HG02759 (cell line): ENCODE measurements at regions not wholly inside any gene's neighbourhood (a gene's known extent, or its start where the extent isn't known, plus 50 kb on each side); places are given as distances from the start of the nearest gene placed in this dataset.

ENCODE experiments used
- ATAC-seq: cut with Tn5 transposase; IDR thresholded peaks from one replicate; pipeline ENCODE4 v1.9.1; 2021; ENCODE audit warnings: mild to moderate bottlenecking, moderate library complexity; ENCODE audit not compliant: unreplicated experiment

DNA sequence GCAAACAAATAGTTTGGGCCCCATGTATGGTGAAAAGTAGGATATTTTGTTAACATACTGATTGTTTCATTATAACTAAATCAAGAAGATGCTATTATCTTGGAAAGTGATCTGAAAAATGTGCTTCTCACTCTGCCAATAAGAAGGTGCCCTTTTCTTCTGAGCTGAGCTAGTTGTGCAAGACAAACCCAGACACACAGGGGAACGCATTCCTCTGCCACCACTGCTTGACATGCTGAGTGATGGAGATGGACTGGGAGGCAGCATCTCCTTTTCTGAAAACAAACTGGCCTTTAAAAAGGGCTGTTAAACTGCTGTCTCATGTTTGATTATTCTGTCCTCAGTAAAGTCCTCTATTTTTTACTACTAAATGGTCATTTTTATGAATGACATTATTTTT is 1989.9 kb upstream of the CELF4 start:
- ATAC-seq, result no peak

GRCh38 chr18:39550701-39551100 is 1985.1 kb upstream of the CELF4 start:
- no peak for ATAC-seq

GRCh38 chr18:39549144-39549543 is 1983.5 kb upstream of the CELF4 start:
- no peak for ATAC-seq

DNA sequence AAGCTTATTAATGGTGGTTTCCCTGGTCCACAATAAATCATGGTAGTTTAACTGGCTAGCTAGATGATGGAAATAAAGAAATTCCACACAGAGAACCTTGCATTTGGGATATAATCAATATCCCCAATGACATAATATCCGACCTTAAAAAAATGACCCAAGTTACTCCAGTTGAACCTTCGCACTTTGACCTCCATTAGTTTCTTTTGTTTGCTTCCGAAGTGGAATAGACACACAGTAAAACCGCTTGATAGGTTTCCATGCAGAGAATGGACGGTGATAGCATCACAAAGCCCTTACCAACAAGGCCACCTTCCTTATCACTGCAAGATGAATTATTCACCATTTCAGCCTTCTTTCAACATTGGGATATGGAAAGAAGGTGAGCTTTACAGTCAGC is 1966.1 kb upstream of the CELF4 start:
- no peak for ATAC-seq

DNA sequence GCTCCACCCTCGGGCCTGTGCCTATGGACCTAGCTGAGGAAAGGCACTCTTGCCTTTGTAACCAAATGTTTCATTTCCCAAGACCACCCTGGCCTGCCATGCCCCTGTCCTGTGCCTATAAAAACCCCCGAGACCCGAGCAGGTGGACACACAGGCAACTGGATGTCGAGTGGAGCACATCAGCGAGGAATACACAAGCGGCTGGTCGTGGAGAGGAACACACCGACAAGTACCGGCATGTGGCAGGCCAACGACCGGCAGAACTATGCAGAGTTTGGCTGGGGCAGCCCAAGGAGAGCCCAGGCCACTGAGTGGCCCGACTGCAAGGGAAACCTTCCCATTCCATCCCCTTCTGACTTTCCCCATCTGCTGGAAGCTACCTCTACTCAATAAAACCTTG is 1963.8 kb upstream of the CELF4 start:
- no peak for ATAC-seq

DNA sequence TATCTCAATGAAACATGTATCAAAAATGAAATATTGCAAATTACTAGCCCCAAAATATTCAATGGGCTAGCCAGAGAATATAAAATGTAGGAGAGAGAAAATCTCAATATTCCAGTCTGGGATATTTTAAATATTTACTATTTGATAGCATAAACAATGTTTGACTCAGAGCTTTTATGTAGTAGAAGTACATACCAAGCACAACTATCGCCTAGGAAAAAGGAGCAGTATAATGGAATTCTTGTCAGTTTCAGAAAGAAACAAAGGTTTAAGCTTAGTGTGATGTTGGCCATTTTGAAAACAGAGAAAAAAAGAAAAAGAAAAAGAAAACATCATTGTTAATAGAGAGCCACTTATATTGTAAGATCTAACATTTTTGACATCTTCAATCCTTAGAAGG is 1961.9 kb upstream of the CELF4 start:
- no peak for ATAC-seq

DNA sequence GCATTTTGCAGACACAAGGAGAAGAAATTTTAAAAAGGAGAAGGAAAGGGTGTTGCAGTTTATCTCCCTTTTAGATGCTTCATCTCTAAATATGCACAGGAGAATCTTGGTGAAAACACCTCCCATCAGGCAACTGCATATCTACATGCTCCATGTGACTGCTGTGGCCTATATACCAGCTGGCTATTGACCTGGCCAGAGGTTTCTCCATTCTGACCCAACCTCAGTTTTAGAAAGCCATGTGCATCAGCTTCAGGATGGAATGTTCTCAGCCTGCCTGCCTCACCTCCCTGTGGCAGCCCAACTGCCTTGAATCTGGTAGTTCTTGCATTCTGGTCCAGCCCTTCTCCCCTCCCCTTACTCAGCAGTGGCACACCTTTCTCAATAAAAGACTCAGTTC is 1958.8 kb upstream of the CELF4 start:
- ATAC-seq, result no peak

DNA sequence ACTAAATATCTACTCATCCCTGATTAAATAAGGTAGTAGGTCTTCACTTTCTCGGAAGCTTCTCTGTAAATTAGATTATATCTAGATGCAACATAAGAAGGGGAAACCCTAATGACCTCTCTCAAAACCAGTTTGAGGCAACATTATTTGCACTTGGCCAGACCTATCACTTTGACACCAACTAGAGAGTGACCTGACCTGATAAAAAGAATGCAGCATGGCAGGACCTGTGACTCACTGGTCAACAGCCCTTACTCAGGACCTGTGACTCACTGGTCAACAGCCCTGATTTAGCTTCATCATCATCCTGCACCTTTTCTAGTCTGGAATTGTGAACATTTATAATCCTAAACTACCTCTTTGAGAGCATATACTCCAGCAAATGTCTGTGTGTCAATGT is 1957.7 kb upstream of the CELF4 start:
- ATAC-seq, result no peak

- no peak for ATAC-seq
These were observed 1955.6 kb upstream of the CELF4 start for GRCh38 chr18:39521164-39521563.

GRCh38 chr18:39519741-39520140 is 1954.1 kb upstream of the CELF4 start:
- ATAC-seq, result no peak

DNA sequence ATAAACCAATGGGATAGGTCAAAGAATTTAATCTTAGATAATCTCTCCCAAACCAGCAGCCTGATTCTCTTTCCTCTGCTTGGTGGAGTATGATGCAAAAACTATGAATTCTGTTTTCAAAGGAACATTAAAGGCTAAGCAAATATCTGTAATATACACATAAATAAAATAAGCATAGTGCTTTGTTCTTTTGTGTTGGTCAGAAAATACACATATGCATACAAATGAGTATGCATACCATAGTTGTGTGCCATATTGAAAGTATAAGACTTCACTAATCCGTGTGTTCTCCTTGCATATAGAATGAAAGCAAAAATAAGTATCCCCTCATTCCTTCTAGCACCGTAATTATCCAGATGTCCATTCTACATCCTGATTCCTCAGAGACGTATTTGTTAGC is 1949.7 kb upstream of the CELF4 start:
- ATAC-seq, result no peak

DNA sequence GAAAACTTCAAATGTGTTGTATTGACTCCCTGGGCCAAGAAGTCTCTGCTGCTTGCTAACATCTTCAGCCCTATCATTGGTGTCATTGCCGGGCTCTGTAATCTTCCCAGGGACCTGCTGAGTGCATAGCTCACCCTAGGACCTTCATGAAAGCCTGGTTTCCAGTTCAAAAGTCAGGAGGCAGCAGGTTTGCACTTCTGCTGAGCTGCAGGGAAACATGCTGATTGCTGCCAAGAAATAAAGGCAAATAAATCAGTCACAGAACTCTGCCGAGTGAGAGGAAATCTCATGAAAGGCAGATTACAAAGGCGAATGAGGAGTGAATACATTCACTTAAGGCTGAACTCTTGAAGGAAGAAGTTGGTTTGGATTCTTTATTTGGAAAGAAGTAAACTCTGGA is 1947.6 kb upstream of the CELF4 start:
- ATAC-seq, result no peak

DNA sequence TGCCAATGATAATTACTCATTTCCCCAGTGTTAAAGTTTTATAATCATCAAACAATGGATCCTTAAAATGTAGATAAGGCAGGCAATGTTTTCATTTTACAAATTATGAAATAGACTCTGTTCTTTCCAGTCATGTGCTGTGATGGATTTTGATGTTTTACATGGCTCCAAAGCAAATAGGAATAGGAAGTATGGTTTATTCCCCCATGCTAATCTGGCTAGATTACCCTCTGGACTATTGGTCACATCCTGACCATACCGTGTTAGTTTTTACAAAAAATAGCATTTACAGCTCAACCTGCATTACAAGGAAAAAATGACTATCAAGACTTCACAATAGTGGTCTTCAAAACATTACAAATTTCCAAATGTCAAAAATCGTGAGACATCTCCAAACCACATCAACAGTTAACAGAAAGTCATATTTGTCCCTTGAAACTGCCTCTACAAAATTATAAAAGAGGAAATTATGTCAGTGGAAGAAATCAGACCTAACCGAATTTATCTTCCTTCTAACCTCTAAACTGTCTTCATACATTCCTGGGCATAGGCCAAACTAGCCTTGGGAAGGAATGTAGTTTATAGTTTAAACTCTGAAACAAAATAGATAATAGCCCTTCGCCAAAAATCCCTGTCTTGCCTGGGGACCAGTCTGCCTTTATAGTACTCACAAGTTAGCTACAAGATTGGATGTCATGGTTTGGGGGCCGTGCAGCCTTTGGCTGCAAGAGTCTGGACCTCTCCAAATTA is 1941.2 kb upstream of the CELF4 start:
- ATAC-seq, result no peak

- ATAC-seq, result no peak
These were observed 1934.7 kb upstream of the CELF4 start for GRCh38 chr18:39500306-39500705.

DNA sequence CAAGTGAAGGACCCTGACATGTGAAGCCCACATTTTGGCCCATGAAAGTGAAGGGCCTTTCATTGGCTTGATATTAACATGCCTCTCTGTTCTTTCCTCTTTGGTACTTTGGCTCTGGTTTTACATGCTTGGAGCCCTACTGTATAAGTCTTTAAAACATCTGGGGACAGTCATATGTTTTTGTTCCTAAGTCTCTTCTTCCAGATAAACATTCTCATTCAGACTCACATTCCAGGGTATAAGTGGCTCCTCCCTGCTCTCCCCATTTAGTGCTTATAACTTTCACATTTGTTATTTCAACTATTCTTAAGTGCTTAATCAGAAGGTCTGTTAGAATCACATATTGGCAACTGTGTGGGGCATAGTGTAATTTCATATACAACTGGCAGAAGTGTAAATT is 1932.2 kb upstream of the CELF4 start:
- ATAC-seq, result no peak

DNA sequence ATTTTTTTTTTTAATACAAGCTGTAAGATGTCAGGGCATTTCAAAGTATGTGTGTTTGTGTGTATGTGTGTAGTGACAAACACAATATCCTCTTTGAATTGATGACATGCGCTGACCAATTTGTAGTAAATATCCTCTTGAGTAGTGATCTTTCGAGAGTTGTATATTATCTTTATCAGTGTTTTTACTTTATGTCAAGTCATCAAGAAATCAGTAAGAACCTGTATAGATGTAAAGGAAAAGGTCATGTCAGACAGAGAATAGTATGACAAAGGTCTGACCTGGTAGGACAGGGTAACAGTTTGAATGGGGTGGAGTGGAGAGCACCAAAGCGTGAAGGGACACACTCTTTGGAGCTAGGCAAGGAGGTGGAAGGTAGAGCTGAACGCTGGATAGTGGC is 1931.4 kb upstream of the CELF4 start:
- ATAC-seq, result no peak

DNA sequence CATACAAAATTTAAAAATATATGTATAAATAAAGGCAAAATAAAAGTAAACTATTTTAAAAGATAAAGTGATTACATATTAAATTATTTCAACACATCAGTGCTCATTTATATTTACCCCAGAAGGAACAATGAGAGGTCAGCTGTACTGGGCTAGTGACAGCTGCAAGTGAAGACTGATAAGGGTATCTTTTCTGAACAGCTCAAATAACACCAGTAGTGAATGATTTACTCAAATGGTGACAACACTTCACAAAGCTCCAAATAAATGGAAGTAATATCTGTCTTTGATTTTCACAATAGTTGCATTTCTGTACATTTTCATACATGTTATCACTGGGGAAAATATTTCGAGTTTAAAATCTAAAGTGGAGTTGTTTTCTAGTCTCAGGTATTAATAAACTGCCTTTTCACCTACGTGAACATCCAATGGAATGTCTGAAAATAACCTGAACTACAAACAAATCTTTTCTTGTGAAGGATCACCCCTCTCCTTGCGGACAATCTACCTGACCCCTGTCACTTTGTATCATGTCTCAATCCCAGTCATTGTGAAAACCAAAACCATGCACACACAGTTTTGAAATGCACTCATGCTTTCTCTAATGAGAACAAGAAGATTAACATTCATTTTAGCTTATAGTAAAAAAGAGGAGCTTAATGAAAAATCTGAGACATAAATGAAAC is 1928.8 kb upstream of the CELF4 start:
- no peak for ATAC-seq

- ATAC-seq, result no peak
These were observed 1925.8 kb upstream of the CELF4 start for GRCh38 chr18:39491408-39491807.

DNA sequence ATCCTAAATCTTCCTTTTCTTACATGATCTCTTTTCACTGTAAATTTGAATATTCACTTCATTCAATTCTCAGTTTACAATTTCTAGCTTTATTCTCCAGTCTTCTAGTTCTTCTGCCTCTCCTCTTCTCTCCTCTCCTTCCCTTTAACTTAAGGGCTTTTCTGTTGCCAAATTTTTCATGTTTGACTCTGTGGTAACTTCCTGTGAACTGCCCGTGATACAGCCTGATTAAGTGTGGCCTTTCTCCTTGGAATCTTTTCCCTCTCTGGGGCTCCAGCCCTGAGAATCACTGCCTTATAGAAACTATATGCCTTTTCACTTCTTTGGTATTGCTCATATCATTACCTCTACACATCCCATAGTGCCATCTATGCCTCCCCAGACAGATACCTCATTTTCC is 1923.8 kb upstream of the CELF4 start:
- ATAC-seq, result no peak

DNA sequence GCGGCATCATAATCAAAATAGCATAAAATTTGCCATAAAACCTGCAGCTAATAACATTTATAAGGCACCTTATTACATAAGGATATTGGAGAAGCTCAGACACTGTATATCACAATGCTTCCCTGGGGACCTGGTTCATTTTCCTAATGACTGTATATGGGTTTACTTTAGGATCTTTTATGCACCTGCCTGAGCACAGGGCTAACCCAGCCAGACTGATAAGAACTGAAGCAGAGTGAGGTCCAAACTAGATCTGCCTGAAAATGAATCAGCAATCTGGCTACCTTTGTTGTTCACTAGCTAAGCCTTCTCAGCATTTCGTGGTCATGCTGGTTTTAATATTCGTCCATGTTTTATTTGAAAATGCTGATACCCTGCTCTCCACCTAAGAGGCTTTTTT is 1922.3 kb upstream of the CELF4 start:
- ATAC-seq, result no peak

GRCh38 chr18:39486268-39486667 is 1920.7 kb upstream of the CELF4 start:
- ATAC-seq, result no peak

DNA sequence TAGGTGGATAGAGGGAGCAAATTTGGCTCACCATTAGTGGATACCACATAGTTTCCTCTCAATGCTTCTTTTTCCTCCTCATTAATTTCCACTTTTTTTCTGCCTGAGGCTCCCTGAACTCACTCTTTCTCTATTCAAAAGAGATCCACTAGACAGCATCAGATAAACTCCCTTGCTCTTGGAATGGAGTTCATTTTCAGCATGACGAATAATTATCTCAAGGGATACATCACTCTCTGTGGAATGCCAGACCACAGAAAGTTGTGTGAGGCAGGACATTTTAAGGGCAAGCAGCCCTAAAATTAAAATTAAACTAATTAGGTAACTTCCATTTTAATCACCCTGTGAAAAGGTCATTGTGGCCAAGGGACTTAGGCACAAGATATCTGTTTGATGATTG is 1920.1 kb upstream of the CELF4 start:
- no peak for ATAC-seq

DNA sequence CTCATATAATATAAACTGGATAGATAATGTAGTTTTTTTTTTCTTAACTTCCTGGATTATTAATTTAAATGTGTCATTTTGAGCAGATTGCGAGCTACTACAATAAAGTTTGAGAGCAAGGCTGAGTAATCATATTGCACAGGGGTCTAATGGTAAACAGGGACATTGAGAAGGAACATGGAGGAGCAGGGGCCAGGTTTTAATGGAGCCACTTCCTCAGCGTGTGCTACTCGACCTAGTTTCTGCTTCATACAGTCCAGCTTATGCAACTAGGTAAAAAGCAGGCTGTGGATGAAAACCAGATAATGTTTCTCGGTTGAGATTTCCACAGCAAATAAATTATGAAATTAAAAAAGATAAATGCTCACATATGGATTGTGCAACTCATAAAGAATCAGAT is 1915.7 kb upstream of the CELF4 start:
- ATAC-seq, result no peak
